CD4-positive, alpha-beta memory T cell (primary cell): ENCODE measurements at regions not wholly inside any gene's neighbourhood (a gene's known extent, or its start where the extent isn't known, plus 50 kb on each side); places are given as distances from the start of the nearest gene placed in this dataset.

ENCODE experiments used
- CTCF ChIA-PET: fragments of 350-600 bp; sonication (Branson Sonifier 250); formaldehyde crosslinking; loops from one replicate; lab custom pipeline; 2021; ENCODE audit warnings: inconsistent platforms; ENCODE audit not compliant: partially characterized antibody; lab: Charles Lee
- POLR2A ChIA-PET: fragments of 350-600 bp; sonication (Branson Sonifier 250); formaldehyde crosslinking; loops from one replicate; lab custom pipeline; 2021; ENCODE audit not compliant: partially characterized antibody; lab: Charles Lee
- DNase-seq, 5 donors: peaks; one replicate each; pipeline versions ENCODE4 v3.0.0 to v3.0.0-alpha.2; 2020 to 2022; ENCODE audit warnings: mixed read lengths in 1 of 5
- H3K27ac ChIP-seq: one replicate; pipeline ENCODE4 v1.7.0; 2013; ENCODE audit warnings: low read depth, low read length
- H3K27me3 ChIP-seq: 2 replicates; pipeline ENCODE4 v1.7.0; 2013; ENCODE audit warnings: mild to moderate bottlenecking, low read length, moderate library complexity; ENCODE audit not compliant: insufficient read depth
- H3K36me3 ChIP-seq: 2 replicates; pipeline ENCODE4 v1.7.0; 2013; ENCODE audit warnings: mild to moderate bottlenecking, low read length, moderate library complexity; ENCODE audit not compliant: insufficient read depth
- H3K4me1 ChIP-seq: 2 replicates; pipeline ENCODE4 v1.7.0; 2013; ENCODE audit warnings: mild to moderate bottlenecking, low read length, moderate library complexity; ENCODE audit not compliant: insufficient read depth
- H3K4me3 ChIP-seq, 2 donors: one replicate each; pipeline ENCODE4 v1.7.0; 2013; ENCODE audit warnings: low read length in 2 of 2, mild to moderate bottlenecking in 1 of 2
- H3K9me3 ChIP-seq, 2 donors: one replicate each; pipeline ENCODE4 v1.7.0; 2013; ENCODE audit warnings: low read length in 2 of 2, control low read depth in 1 of 2; ENCODE audit not compliant: control insufficient read depth in 1 of 2
- H3K27ac Mint-ChIP-seq, 7 donors: one replicate each; pipeline ENCODE4 v1.8.0; 2020 to 2021; ENCODE audit warnings: mixed read lengths in 7 of 7, mild to moderate bottlenecking in 6 of 7, inconsistent platforms in 3 of 7, moderate library complexity in 3 of 7
- H3K27me3 Mint-ChIP-seq, 2 donors: one replicate each; pipeline ENCODE4 v1.8.0; 2020 to 2021; ENCODE audit warnings: mixed read lengths in 2 of 2
- H3K36me3 Mint-ChIP-seq, 2 donors: one replicate each; pipeline ENCODE4 v1.8.0; 2020 to 2021; ENCODE audit warnings: mixed read lengths in 2 of 2, inconsistent platforms in 1 of 2, mild to moderate bottlenecking in 1 of 2
- H3K4me1 Mint-ChIP-seq, 4 donors: one replicate each; pipeline ENCODE4 v1.8.0; 2020 to 2021; ENCODE audit warnings: mixed read lengths in 4 of 4, mild to moderate bottlenecking in 1 of 4
- H3K4me3 Mint-ChIP-seq, 8 donors: one replicate each; pipeline ENCODE4 v1.8.0; 2020 to 2021; ENCODE audit warnings: mixed read lengths in 8 of 8, mild to moderate bottlenecking in 7 of 8, moderate library complexity in 6 of 8, inconsistent platforms in 3 of 8
- H3K9me3 Mint-ChIP-seq, 8 donors: one replicate each; pipeline ENCODE4 v1.8.0; 2020 to 2021; ENCODE audit warnings: mixed read lengths in 8 of 8, mild to moderate bottlenecking in 5 of 8, inconsistent platforms in 3 of 8, moderate library complexity in 1 of 8
- intact Hi-C: fragments of 100-400 bp; cut with micrococcal nuclease; formaldehyde crosslinking; loops from one replicate; pipeline ENCODE4 v1.15.1; 2023

GRCh38 chr1:59242370-59242769 lies 54.5 kb upstream of the FGGY start:
- DNase-seq, result no peak
- Mint-ChIP-seq H3K27me3 (peaks cover 0 to 6% of the 10 kb centered on the region in 2 donors), H3K4me1 (no peaks in the 10 kb centered on the region), H3K9me3 (peaks cover 0 to 22% (median 14%) of the 10 kb centered on the region in 8 donors), H3K4me3 (no peak overlapping the region), H3K36me3 (no peaks in the 10 kb centered on the region), H3K27ac (no peak overlapping the region)
- ChIA-PET CTCF (no interaction called here), POLR2A (no interaction called here)
- Histone ChIP-seq H3K27ac (no peak overlapping the region), H3K9me3 (no peaks in the 10 kb centered on the region), H3K27me3 (no peaks in the 10 kb centered on the region), H3K36me3 (no peaks in the 10 kb centered on the region), H3K4me3 (no peak overlapping the region), H3K4me1 (no peaks in the 10 kb centered on the region)
- intact Hi-C loops, result no loop called here

- intact Hi-C loops, result no loop called here
- H3K9me3 ChIP-seq, result no peaks in the 10 kb centered on the region
- H3K4me1 ChIP-seq, result no peaks in the 10 kb centered on the region
- CTCF ChIA-PET, result no interaction called here
- peaks cover 0 to 28% (median 17%) of the 10 kb centered on the region in 8 donors for H3K9me3 Mint-ChIP-seq
- H3K27ac Mint-ChIP-seq, result peak overlapping the region in 1 of 7 donors; percentile 77
- H3K27me3 Mint-ChIP-seq, result peaks cover 0 to 6% of the 10 kb centered on the region in 2 donors
- no peak for DNase-seq
- POLR2A ChIA-PET, result no interaction called here
- H3K4me3 ChIP-seq, result no peak overlapping the region
- no peak overlapping the region for H3K4me3 Mint-ChIP-seq
- H3K4me1 Mint-ChIP-seq, result no peaks in the 10 kb centered on the region
- H3K36me3 Mint-ChIP-seq, result no peaks in the 10 kb centered on the region
- no peaks in the 10 kb centered on the region for H3K36me3 ChIP-seq
- no peaks in the 10 kb centered on the region for H3K27me3 ChIP-seq
- H3K27ac ChIP-seq, result no peak overlapping the region
Observed at GRCh38 chr1:59243550-59243949, 53.3 kb upstream of the FGGY start.

GRCh38 chr1:59243978-59244377 lies 52.9 kb upstream of the FGGY start:
- Mint-ChIP-seq H3K27me3 (peaks cover 0 to 6% of the 10 kb centered on the region in 2 donors), H3K27ac (no peak overlapping the region), H3K4me1 (no peaks in the 10 kb centered on the region), H3K4me3 (no peak overlapping the region), H3K36me3 (no peaks in the 10 kb centered on the region), H3K9me3 (peaks cover 0 to 28% (median 17%) of the 10 kb centered on the region in 8 donors)
- POLR2A ChIA-PET, result no interaction called here
- intact Hi-C loops, result no loop called here
- no peak for DNase-seq
- Histone ChIP-seq H3K4me1 (no peaks in the 10 kb centered on the region), H3K4me3 (no peak overlapping the region), H3K27ac (no peak overlapping the region), H3K27me3 (no peaks in the 10 kb centered on the region), H3K9me3 (no peaks in the 10 kb centered on the region), H3K36me3 (no peaks in the 10 kb centered on the region)
- CTCF ChIA-PET, result no interaction called here

DNA sequence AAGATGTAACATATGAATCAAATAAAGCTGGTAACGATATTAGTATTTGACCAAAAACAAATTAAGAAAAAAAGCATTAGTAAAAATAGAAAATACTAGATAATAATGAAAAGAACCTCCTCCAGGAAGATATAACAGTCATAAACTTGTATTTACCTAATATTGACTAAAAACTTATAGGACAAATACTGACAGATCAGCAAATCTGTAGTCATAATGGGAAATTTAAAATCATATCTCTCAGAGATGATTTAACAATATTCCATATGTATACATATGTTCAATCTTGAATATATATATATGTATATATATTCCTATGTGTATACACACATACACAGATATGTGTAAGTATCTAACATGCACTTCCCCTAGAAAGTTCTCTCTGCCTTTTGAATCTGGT lies 52.0 kb upstream of the FGGY start:
- Histone ChIP-seq H3K36me3 (no peaks in the 10 kb centered on the region), H3K4me1 (no peaks in the 10 kb centered on the region), H3K4me3 (no peak overlapping the region), H3K27ac (no peak overlapping the region), H3K9me3 (no peaks in the 10 kb centered on the region), H3K27me3 (no peaks in the 10 kb centered on the region)
- ChIA-PET CTCF (no interaction called here), POLR2A (no interaction called here)
- no peak overlapping the region for H3K4me3 Mint-ChIP-seq
- no peak for DNase-seq
- no peak overlapping the region for H3K27ac Mint-ChIP-seq
- no peaks in the 10 kb centered on the region for H3K4me1 Mint-ChIP-seq
- H3K36me3 Mint-ChIP-seq, result no peaks in the 10 kb centered on the region
- intact Hi-C loops, result no loop called here
- peaks cover 0 to 28% (median 17%) of the 10 kb centered on the region in 8 donors for H3K9me3 Mint-ChIP-seq
- peaks cover 0 to 3% of the 10 kb centered on the region in 2 donors for H3K27me3 Mint-ChIP-seq
